ENCODE measurements at regions not wholly inside any gene's neighbourhood (a gene's known extent, or its start where the extent isn't known, plus 50 kb on each side); places are given as distances from the start of the nearest gene placed in this dataset.

- Mint-ChIP-seq H3K27me3 (ENCODE audit: low read depth in 3 of 3) (peaks cover 0 to 3% (median 0%) of the 10 kb centered on the region in 3 donors), H3K27ac (no peak overlapping the region), H3K36me3 (no peaks in the 10 kb centered on the region), H3K4me3 (no peak overlapping the region), H3K9me3 (peaks cover 0 to 3% (median 0%) of the 10 kb centered on the region in 6 donors), H3K4me1 (no peaks in the 10 kb centered on the region)
- no peak for DNase-seq
Observed at GRCh38 chr16:65889533-65889966, 476.9 kb upstream of the CDH5 start.

DNA sequence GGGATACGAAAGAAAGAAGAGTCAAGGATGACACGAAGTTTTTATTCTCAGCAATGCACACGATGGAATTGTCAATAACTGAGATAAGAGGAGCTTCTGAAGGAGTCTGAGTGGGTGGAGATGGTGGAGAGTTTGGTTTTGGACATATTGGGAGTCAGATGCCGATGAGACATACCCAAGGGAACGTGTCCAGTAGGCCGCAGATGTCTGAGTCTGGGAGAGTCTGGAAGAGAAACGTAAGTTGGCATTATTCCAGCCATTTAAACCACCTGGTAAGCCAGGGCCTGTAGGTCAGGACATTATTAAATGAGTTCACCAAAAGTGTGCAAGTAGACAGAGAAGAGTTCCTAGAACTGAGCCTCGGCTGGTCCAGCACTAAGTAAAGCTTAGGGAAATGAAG lies 478.3 kb upstream of the CDH5 start:
- no peak for DNase-seq
- Mint-ChIP-seq H3K27ac (no peak overlapping the region), H3K27me3 (ENCODE audit: low read depth in 3 of 3) (peaks cover 0 to 3% (median 0%) of the 10 kb centered on the region in 3 donors), H3K4me3 (no peak overlapping the region), H3K9me3 (no peaks in the 10 kb centered on the region), H3K36me3 (no peaks in the 10 kb centered on the region), H3K4me1 (no peaks in the 10 kb centered on the region)

DNA sequence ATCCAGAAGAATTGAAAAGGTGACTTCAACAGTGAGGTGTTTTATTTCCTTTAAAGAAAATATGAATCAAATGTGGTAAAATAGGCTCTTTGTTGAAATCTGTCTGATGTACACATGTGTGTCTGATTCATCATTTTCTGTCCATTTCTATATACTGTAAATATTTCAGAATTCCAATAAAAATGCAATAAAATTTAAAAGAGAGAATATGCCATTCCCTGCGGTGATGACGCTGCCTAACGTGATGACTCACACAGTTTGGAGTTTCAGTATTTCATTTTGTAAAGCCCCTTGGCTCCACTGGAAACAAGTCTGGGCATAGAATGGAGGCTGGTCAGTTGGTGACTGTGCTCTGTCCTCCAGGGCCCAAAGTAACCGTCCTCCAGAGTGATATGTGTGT lies 482.5 kb upstream of the CDH5 start:
- no peak for DNase-seq
- Mint-ChIP-seq H3K4me1 (no peaks in the 10 kb centered on the region), H3K27me3 (ENCODE audit: low read depth in 3 of 3) (peaks cover 0 to 3% (median 0%) of the 10 kb centered on the region in 3 donors), H3K27ac (no peak overlapping the region), H3K9me3 (no peaks in the 10 kb centered on the region), H3K36me3 (no peaks in the 10 kb centered on the region), H3K4me3 (no peak overlapping the region)

GRCh38 chr16:65878347-65878746 lies 488.1 kb upstream of the CDH5 start:
- H3K9me3 Mint-ChIP-seq: peaks cover 0 to 2% (median 0%) of the 10 kb centered on the region in 6 donors
- no peaks in the 10 kb centered on the region for H3K36me3 Mint-ChIP-seq
- no peak for DNase-seq
- no peaks in the 10 kb centered on the region for H3K4me1 Mint-ChIP-seq
- peaks cover 0 to 3% (median 0%) of the 10 kb centered on the region in 3 donors for H3K27me3 Mint-ChIP-seq (ENCODE audit: low read depth in 3 of 3)
- H3K4me3 Mint-ChIP-seq: no peak overlapping the region
- H3K27ac Mint-ChIP-seq: no peak overlapping the region

DNA sequence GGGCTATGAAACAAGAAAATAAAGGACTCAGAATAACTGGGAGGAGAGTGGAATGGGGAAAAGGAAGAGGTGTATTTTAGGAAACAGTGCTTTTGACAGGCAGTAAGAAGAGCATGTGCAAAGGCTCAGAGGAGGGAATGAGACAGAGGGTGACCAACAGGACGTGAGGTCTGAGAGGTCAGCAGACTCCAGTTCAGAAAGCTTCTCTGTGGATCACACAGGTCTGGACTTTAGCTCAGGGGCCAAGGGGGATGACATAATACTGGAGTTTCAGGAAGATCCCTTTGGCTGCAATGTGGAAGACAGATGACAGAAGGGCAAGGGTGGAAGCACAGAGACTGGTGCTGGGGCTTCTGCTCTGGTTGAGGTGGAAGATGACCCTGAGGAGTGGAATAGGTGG lies 489.9 kb upstream of the CDH5 start:
- H3K36me3 Mint-ChIP-seq: no peaks in the 10 kb centered on the region
- H3K4me1 Mint-ChIP-seq: no peaks in the 10 kb centered on the region
- no peak overlapping the region for H3K4me3 Mint-ChIP-seq
- H3K27ac Mint-ChIP-seq: no peak overlapping the region
- H3K9me3 Mint-ChIP-seq: peaks cover 0 to 2% (median 0%) of the 10 kb centered on the region in 6 donors
- DNase-seq: no peak
- H3K27me3 Mint-ChIP-seq (ENCODE audit: low read depth in 3 of 3): peaks cover 0 to 3% (median 0%) of the 10 kb centered on the region in 3 donors

DNA sequence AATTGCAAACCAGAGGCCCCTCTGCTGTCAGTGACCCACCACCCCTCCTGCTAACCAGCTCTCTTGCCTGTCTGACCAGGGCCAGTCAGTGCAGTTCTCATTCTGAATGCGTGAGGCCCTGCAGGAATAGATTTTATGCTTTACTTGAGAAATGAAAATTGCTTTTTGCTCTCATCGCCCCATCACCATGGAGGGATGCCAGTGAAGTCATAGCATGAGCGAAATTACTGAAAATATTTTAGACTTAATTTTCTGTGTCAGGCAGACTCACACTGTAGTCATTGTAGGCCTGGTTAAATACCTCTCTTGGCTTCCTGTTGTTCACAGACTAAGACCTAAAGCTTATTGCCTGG lies 490.5 kb upstream of the CDH5 start:
- H3K4me1 Mint-ChIP-seq: no peaks in the 10 kb centered on the region

GRCh38 chr16:65875381-65876055 lies 491.0 kb upstream of the CDH5 start:
- Mint-ChIP-seq H3K9me3 (peaks cover 0 to 2% (median 0%) of the 10 kb centered on the region in 6 donors), H3K27ac (no peak overlapping the region), H3K4me3 (no peak overlapping the region), H3K36me3 (no peaks in the 10 kb centered on the region), H3K4me1 (no peaks in the 10 kb centered on the region), H3K27me3 (ENCODE audit: low read depth in 3 of 3) (peaks cover 0 to 2% (median 0%) of the 10 kb centered on the region in 3 donors)
- no peak for DNase-seq

More for the DNA sequence above, 490.5 kb upstream of the CDH5 start:
- H3K9me3 Mint-ChIP-seq: peaks cover 0 to 2% (median 0%) of the 10 kb centered on the region in 6 donors
- H3K27ac Mint-ChIP-seq: no peak overlapping the region
- H3K4me3 Mint-ChIP-seq: no peak overlapping the region
- peaks cover 0 to 2% (median 0%) of the 10 kb centered on the region in 3 donors for H3K27me3 Mint-ChIP-seq (ENCODE audit: low read depth in 3 of 3)
- no peak for DNase-seq
- no peaks in the 10 kb centered on the region for H3K36me3 Mint-ChIP-seq

DNA sequence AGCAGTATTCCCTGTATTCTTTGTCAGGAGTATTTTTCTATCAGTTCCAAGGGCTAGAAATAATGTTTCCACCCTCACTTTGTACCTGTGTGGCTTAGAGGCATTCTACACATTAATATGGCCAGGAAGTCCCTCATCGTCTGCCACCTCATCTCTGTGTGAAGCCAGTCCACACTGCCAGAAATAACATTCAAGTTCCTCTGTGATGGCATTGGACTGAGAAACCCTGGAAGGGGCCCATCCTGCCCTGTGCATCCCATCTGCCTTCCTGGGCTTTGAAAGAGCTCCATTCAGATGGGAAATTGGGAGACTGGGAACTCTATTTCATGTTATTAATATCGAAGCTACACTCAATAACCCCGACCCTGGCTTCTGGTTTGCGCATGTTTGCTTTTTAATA lies 497.2 kb upstream of the CDH5 start:
- DNase-seq: no peak
- Mint-ChIP-seq H3K4me3 (no peak overlapping the region), H3K27me3 (ENCODE audit: low read depth in 3 of 3) (peaks cover 0 to under 1% (median 0%) of the 10 kb centered on the region in 3 donors), H3K9me3 (no peaks in the 10 kb centered on the region), H3K36me3 (no peaks in the 10 kb centered on the region), H3K27ac (no peak overlapping the region), H3K4me1 (no peaks in the 10 kb centered on the region)

DNA sequence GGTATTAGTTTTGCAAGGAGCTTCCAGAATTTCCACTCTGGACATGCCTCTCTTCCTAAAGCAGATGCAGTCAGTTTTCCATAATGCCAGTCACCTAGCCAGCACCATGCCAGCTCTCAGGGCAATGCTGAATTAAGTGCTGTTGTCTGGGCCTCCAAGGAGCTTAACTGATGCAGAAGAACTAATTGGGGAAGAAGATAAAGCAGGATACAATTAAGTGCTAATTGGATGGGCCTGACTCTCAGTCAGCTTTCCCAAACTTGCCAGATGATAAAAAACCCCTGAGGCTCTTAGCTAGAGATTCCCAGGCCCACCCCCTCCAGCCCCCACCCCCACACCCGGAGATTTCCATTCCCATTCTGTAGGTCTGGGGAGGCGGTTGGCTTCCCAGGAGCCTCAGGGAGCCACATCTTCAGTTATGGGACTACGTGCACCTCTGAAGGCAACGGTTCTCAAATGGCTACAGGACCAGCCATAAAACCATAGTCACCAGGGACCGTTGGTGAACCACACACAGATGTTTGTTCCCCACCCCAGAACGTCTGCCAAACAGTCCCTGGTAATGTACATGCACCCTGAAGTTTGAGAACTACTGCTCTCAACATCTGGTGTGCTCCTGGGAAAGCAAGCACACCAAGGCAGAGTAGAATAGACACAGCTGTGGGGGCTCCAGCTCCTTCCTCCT lies 499.1 kb upstream of the CDH5 start:
- no peaks in the 10 kb centered on the region for H3K9me3 Mint-ChIP-seq
- DNase-seq: no peak
- H3K27me3 Mint-ChIP-seq (ENCODE audit: low read depth in 3 of 3): peaks cover 0 to 2% (median 0%) of the 10 kb centered on the region in 3 donors
- H3K27ac Mint-ChIP-seq: no peak overlapping the region
- H3K4me1 Mint-ChIP-seq: no peaks in the 10 kb centered on the region
- no peaks in the 10 kb centered on the region for H3K36me3 Mint-ChIP-seq
- H3K4me3 Mint-ChIP-seq: no peak overlapping the region

GRCh38 chr16:65863236-65863635 lies 503.3 kb upstream of the CDH5 start:
- Mint-ChIP-seq H3K27me3 (ENCODE audit: low read depth in 3 of 3) (peaks cover 0 to 5% (median 2%) of the 10 kb centered on the region in 3 donors), H3K27ac (no peak overlapping the region), H3K4me1 (no peaks in the 10 kb centered on the region), H3K4me3 (no peak overlapping the region), H3K36me3 (no peaks in the 10 kb centered on the region), H3K9me3 (no peaks in the 10 kb centered on the region)
- DNase-seq: no peak

GRCh38 chr16:65861131-65861731 lies 505.3 kb upstream of the CDH5 start:
- no peak for DNase-seq
- no peak overlapping the region for H3K27ac Mint-ChIP-seq
- H3K4me1 Mint-ChIP-seq: no peaks in the 10 kb centered on the region
- H3K4me3 Mint-ChIP-seq: no peak overlapping the region
- H3K36me3 Mint-ChIP-seq: no peaks in the 10 kb centered on the region
- H3K27me3 Mint-ChIP-seq (ENCODE audit: low read depth in 3 of 3): peaks cover 0 to 6% (median 2%) of the 10 kb centered on the region in 3 donors
- no peaks in the 10 kb centered on the region for H3K9me3 Mint-ChIP-seq

DNA sequence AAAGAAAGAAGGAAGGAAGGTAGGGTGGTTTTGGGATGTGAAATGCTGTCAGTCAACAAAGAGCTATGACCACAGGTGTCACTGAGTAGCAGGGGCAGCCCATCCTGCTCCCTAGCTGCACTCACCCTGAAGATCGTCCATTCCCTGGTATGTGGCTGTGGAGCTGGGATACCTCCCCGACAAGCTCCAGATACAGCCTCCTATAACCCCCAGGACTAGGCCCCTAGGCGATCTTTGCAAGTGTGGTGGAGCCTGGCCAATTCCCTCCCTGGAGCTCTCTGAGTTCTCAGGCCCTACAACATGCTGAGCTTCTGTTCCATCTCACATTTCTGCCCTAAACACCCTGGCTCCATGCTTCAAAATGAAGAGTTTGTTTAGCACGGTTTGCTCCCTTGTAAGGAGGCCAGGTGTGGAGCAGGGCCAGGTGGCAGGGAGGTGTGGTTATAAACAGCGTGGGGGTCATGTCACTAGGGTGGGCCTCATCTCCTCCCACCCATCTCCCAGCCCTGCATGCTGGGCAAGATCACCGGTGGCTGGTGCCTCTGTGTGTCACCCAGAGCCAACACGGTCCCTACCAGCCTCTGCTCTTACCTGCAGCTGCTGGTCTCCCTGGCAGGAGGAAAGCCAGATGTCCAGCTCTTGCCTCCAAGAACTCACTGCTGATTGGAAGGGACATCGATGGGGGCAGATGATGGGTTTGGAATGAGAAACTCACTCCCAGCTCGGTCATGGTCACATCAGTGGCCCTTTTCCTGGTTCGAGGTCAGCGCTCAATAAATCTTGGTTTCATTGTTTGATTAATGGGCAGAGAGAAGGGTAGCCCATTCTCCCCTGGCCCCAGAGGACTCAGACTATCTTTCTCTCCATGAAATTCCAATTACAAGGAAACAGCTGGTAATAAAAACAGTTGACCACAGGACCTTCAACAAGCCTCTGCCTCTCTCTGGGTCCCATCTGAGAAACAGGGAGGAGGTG lies 511.0 kb upstream of the CDH5 start:
- no peaks in the 10 kb centered on the region for H3K4me1 Mint-ChIP-seq
- no peak for DNase-seq
- H3K27ac Mint-ChIP-seq: no peak overlapping the region
- H3K27me3 Mint-ChIP-seq (ENCODE audit: low read depth in 3 of 3): peaks cover 0 to 4% (median 2%) of the 10 kb centered on the region in 3 donors
- H3K4me3 Mint-ChIP-seq: no peak overlapping the region
- no peaks in the 10 kb centered on the region for H3K36me3 Mint-ChIP-seq
- peaks cover 0 to 2% (median 0%) of the 10 kb centered on the region in 6 donors for H3K9me3 Mint-ChIP-seq

GRCh38 chr16:65846210-65846602 lies 520.3 kb upstream of the CDH5 start:
- peaks cover 1 to 9% (median 5%) of the 10 kb centered on the region in 3 donors for H3K27me3 Mint-ChIP-seq (ENCODE audit: low read depth in 3 of 3)
- no peak overlapping the region for H3K4me3 Mint-ChIP-seq
- no peaks in the 10 kb centered on the region for H3K4me1 Mint-ChIP-seq
- no peaks in the 10 kb centered on the region for H3K36me3 Mint-ChIP-seq
- H3K9me3 Mint-ChIP-seq: no peaks in the 10 kb centered on the region
- no peak overlapping the region for H3K27ac Mint-ChIP-seq
- no peak for DNase-seq
